ENCODE measurements at regions not wholly inside any gene's neighbourhood (a gene's known extent, or its start where the extent isn't known, plus 50 kb on each side); places are given as distances from the start of the nearest gene placed in this dataset.

- TF ChIP-seq ZNF384 (IDR thresholded peaks at IDR 0.05) (no peak), TARDBP (IDR thresholded peaks at IDR 0.05) (no peak), BHLHE40 (IDR thresholded peaks at IDR 0.05; ENCODE audit: borderline replicate concordance) (no peak), L3MBTL2 (conservative IDR thresholded peaks at IDR 0.05) (no peak), PKNOX1 (IDR thresholded peaks at IDR 0.05) (no peak), ARNT (IDR thresholded peaks at IDR 0.05) (no peak), FOXM1 (IDR thresholded peaks at IDR 0.05; ENCODE audit: borderline replicate concordance) (no peak), ELF4 (IDR thresholded peaks at IDR 0.05) (no peak), CTBP1 (IDR thresholded peaks at IDR 0.05; ENCODE audit: borderline replicate concordance) (no peak), SUZ12 (IDR thresholded peaks at IDR 0.05) (no peak), HDGF (IDR thresholded peaks at IDR 0.05; ENCODE audit: borderline replicate concordance) (no peak), FOXK2 (IDR thresholded peaks at IDR 0.05) (no peak), LEF1 (IDR thresholded peaks at IDR 0.05; ENCODE audit: borderline replicate concordance) (no peak), FOXA1 (IDR thresholded peaks at IDR 0.05) (no peak), SP1 (IDR thresholded peaks at IDR 0.05) (no peak), NFRKB (IDR thresholded peaks at IDR 0.05) (no peak)
- ChIA-PET POLR2A (no interaction called here), CTCF (no interaction called here)
- no peak for DNase-seq (ENCODE audit: extremely low spot score)
These were observed 62.0 kb upstream of the SEPTIN5 start for GRCh38 chr22:19652316-19652715.

DNA sequence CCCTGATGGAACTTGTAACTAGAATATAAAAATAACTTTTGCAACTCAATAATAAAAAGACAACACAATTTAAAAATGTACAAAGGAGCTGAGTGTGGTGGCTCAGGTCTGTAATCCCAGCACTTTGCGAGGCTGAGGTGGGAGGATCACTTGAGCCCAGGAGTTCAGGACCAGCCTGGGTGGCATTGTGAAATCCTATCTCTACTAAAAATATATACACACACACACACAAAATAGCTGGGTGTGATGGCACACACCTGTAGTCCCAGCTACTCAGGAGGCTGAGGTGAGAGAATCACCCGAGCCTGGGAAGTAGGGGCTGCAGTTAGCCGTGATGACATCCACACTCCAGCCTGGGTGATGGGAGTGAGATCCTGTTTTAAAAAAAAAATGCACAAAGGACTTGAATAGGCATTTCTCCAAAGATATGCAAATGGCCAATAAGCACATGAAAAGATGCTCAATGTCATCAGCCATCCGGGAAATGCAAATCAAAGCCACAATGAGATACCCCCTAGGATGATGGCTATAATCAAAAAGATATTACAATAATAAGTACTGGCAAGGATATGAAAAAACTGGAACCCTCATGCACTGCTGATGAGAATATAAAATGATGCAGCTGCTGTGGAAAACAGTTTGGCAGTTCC, 59.8 kb upstream of the SEPTIN5 start:
- POLR2A ChIA-PET, result no interaction called here
- TF ChIP-seq FOXA1 (IDR thresholded peaks at IDR 0.05) (no peak), ELF4 (IDR thresholded peaks at IDR 0.05) (no peak), SUZ12 (IDR thresholded peaks at IDR 0.05) (no peak)
- no peak for DNase-seq (ENCODE audit: extremely low spot score)
- CTCF ChIA-PET, result no interaction called here

DNA sequence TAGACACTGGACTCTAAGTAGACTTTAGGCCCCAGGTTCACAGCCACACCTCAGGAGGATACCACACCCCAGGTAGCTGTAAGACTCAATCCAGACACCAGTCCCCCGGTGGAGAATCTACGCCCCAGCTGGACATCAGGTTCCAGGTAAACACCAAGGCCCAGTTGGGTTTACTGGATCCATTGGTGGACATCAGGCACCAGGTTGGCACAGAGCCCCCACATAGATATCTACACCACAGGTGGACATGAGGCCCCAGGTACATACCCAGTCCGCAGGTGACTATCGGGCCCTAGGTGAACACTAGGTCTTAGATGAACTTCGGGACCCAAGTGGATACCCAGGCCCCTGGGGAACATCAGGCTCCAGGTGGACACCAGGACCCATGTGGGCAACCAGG, 58.9 kb upstream of the SEPTIN5 start:
- no peak for TF ChIP-seq TARDBP (IDR thresholded peaks at IDR 0.05)
- no peak for TF ChIP-seq FOXK2 (IDR thresholded peaks at IDR 0.05)
- no peak for TF ChIP-seq L3MBTL2 (conservative IDR thresholded peaks at IDR 0.05)
- no peak for TF ChIP-seq CTBP1 (IDR thresholded peaks at IDR 0.05; ENCODE audit: borderline replicate concordance)
- no peak for TF ChIP-seq LEF1 (IDR thresholded peaks at IDR 0.05; ENCODE audit: borderline replicate concordance)
- TF ChIP-seq ARNT (IDR thresholded peaks at IDR 0.05), result no peak
- TF ChIP-seq SP1 (IDR thresholded peaks at IDR 0.05), result no peak
- no peak for TF ChIP-seq ELF4 (IDR thresholded peaks at IDR 0.05)
- ChIA-PET CTCF (no interaction called here), POLR2A (no interaction called here)
- DNase-seq (ENCODE audit: extremely low spot score), result no peak

DNA sequence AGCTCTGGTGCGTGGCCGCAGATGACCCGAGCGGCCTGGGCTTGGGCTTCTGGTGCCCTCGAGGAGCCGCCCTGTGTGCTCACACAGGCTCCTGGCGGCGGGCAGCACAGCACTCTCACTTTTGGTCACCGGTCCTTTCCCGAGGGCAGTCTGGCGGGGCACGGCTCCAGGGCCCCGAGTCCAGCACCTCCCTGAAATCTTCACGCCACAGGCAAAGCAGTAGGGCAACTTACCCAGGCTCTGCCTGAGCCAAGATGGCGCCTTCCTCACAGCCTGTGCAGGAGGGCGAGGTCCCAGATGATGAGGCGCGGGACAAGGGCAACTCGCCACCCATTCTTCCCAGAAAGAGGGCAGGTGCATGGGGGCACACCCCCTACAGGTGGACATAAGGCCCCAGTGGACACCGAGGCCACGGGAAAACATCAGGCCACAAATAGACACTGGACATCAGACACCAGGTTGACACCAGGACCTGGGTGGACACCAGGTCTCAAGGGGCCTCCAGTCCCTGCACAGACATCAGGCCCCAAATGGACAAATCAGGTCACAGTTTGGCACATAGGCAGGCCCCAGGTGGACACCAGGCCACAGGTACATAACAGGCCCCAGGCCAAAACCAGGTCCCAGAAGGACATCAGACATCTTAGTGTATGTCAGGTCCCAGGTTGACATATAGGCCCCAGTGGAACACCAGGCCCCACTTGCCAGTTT, 57.6 kb upstream of the SEPTIN5 start:
- no peak for DNase-seq (ENCODE audit: extremely low spot score)
- no peak for TF ChIP-seq ARNT (IDR thresholded peaks at IDR 0.05)
- no peak for TF ChIP-seq LEF1 (IDR thresholded peaks at IDR 0.05; ENCODE audit: borderline replicate concordance)
- TF ChIP-seq ZNF384 (IDR thresholded peaks at IDR 0.05), result no peak
- TF ChIP-seq L3MBTL2 (conservative IDR thresholded peaks at IDR 0.05), result no peak
- no peak for TF ChIP-seq ELF4 (IDR thresholded peaks at IDR 0.05)
- TF ChIP-seq PKNOX1 (IDR thresholded peaks at IDR 0.05), result no peak
- no peak for TF ChIP-seq SP1 (IDR thresholded peaks at IDR 0.05)
- no peak for TF ChIP-seq SUZ12 (IDR thresholded peaks at IDR 0.05)
- TF ChIP-seq NFRKB (IDR thresholded peaks at IDR 0.05), result no peak
- TF ChIP-seq HDGF (IDR thresholded peaks at IDR 0.05; ENCODE audit: borderline replicate concordance), result no peak
- no peak for TF ChIP-seq TARDBP (IDR thresholded peaks at IDR 0.05)
- TF ChIP-seq FOXK2 (IDR thresholded peaks at IDR 0.05), result no peak
- TF ChIP-seq CTBP1 (IDR thresholded peaks at IDR 0.05; ENCODE audit: borderline replicate concordance), result no peak
- TF ChIP-seq FOXA1 (IDR thresholded peaks at IDR 0.05), result no peak
- no peak for TF ChIP-seq FOXM1 (IDR thresholded peaks at IDR 0.05; ENCODE audit: borderline replicate concordance)
- no peak for TF ChIP-seq BHLHE40 (IDR thresholded peaks at IDR 0.05; ENCODE audit: borderline replicate concordance)
- POLR2A ChIA-PET, result no interaction called here
- CTCF ChIA-PET, result no interaction called here

- DNase-seq (ENCODE audit: extremely low spot score), result no peak
- ChIA-PET POLR2A (no interaction called here), CTCF (no interaction called here)
- TF ChIP-seq ELF4 (IDR thresholded peaks at IDR 0.05), result no peak
- TF ChIP-seq TARDBP (IDR thresholded peaks at IDR 0.05), result no peak
- no peak for TF ChIP-seq SP1 (IDR thresholded peaks at IDR 0.05)
- no peak for TF ChIP-seq LEF1 (IDR thresholded peaks at IDR 0.05; ENCODE audit: borderline replicate concordance)
- TF ChIP-seq HDGF (IDR thresholded peaks at IDR 0.05; ENCODE audit: borderline replicate concordance), result no peak
- TF ChIP-seq PKNOX1 (IDR thresholded peaks at IDR 0.05), result no peak
- TF ChIP-seq L3MBTL2 (conservative IDR thresholded peaks at IDR 0.05), result no peak
- no peak for TF ChIP-seq ZNF384 (IDR thresholded peaks at IDR 0.05)
- TF ChIP-seq FOXM1 (IDR thresholded peaks at IDR 0.05; ENCODE audit: borderline replicate concordance), result no peak
- TF ChIP-seq FOXA1 (IDR thresholded peaks at IDR 0.05), result no peak
- no peak for TF ChIP-seq NFRKB (IDR thresholded peaks at IDR 0.05)
- TF ChIP-seq BHLHE40 (IDR thresholded peaks at IDR 0.05; ENCODE audit: borderline replicate concordance), result no peak
- no peak for TF ChIP-seq CTBP1 (IDR thresholded peaks at IDR 0.05; ENCODE audit: borderline replicate concordance)
- TF ChIP-seq FOXK2 (IDR thresholded peaks at IDR 0.05), result no peak
- no peak for TF ChIP-seq SUZ12 (IDR thresholded peaks at IDR 0.05)
- TF ChIP-seq ARNT (IDR thresholded peaks at IDR 0.05), result no peak
These were observed 56.8 kb upstream of the SEPTIN5 start for GRCh38 chr22:19657252-19658056.

Data from HEK293T (cell line).